GM18505 (cell line): ENCODE measurements at regions not wholly inside any gene's neighbourhood (a gene's known extent, or its start where the extent isn't known, plus 50 kb on each side); places are given as distances from the start of the nearest gene placed in this dataset.

Experiments used
- ATAC-seq: cut with Tn5 transposase; IDR thresholded peaks from one replicate; pipeline ENCODE4 v1.9.1; 2021; ENCODE audit not compliant: unreplicated experiment
- POLR2A ChIP-seq: IDR thresholded peaks from 4 replicates; pipeline ENCODE4 v1.6.1; 2011; ENCODE audit warnings: borderline replicate concordance; ENCODE audit not compliant: insufficient read depth, insufficient read length; ENCODE audit errors: extremely low read depth

GRCh38 chr2:175755656-175756386, 246.2 kb downstream of the LNPK start:
- ATAC-seq = no peak
- TF ChIP-seq POLR2A = no peak

- no peak for TF ChIP-seq POLR2A
These were observed 246.9 kb downstream of the LNPK start for GRCh38 chr2:175755169-175755568.

DNA sequence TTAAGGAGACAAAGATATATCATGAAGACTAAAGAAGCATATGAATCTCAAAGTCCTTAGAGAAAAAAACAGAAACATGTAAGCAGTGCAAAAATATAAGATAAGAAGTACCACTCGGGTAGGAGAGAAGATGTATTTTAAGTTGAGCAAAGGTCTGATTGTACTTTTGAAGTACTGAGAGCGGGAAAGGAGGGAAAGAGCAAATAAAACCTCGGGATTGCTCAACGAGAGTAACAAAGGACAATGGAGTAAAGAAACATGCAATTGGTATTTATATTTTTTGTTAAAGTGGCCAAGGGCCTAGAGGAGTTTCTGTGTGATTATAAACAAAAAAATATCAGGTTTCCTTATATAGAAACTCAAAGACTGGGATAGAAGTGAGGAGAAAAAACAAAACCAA, 251.9 kb downstream of the LNPK start:
- no peak for TF ChIP-seq POLR2A

More at GRCh38 chr2:175755169-175755568, 246.9 kb downstream of the LNPK start:
- ATAC-seq = no peak

DNA sequence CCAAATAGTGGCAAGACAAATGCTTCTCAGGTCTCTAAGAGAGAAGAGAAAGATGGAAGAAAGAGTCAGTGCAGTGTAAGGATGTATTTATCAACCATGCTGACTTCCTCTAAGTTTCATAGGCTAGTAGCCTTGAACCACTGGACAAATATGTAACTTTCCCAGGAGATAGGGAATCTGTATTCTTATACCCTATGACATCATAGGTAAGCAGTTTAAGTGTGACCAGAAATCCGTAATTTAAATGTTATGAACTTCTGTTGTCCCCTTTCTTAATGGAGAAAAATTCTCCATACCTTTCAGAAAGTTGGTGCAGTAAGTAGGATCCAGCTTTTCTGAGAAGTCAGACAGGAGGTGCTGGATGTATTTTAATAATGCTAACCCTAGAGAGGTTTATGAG, 256.2 kb downstream of the LNPK start:
- no peak for ATAC-seq
- TF ChIP-seq POLR2A = no peak

More for the DNA sequence above, 251.9 kb downstream of the LNPK start:
- no peak for ATAC-seq

DNA sequence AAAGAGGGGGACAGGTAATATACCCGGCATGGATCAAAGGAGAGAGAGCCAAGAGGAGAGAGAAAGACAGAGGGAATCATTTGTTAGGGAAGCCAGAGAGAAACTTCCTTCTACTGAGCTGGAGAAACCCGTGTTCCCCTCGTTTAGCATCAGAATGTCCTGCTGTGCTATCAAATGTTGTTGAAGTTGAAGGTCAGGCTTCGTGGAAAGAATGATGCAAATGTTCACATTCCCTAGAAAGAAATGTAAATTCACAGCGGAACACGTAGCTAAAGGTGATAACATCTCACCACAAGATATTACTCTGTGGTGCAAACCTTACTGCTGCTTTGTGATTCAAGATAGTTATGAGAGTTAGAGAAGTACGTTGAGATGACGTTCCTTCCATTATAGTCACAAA, 258.1 kb downstream of the LNPK start:
- TF ChIP-seq POLR2A = no peak
- no peak for ATAC-seq

GRCh38 chr2:175743011-175743410, 259.1 kb downstream of the LNPK start:
- TF ChIP-seq POLR2A = no peak
- no peak for ATAC-seq

DNA sequence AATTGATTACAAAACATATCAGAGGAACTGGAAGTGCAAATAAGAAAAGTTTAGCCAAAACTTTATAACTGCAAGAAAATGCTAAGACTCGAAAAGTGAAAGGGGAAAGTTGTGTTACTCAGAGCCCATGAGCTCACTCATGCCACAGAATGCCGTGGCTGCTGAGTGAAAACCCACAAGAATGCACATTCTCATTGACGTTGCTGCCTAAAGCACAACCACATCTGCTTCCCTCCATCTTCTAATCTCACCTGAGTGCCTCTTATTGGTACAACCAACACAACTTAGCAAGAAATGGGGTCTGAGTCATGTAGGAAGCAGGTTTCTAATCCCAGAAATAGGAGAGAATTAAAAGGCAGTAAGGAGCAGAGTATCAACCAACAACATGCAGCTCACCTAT, 259.7 kb downstream of the LNPK start:
- ATAC-seq = no peak
- no peak for TF ChIP-seq POLR2A

DNA sequence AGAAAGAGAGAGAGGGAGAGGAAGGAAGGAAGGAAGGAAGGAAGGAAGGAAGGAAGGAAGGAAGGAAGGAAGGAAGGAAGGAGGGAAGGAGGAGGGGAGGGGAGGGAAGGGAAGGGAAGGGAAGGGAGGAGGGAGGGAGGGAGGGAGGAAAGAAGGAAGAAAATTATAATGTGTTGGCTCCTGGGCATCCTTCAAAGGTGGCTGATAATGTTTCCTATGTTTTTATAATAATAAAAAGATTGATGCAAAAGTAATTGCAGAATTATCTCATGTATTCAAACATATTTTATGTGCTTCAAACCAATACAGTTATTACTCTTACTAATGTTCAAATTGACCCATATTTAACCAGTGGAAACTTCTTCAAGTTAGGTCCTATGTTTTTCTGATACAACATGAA, 260.9 kb downstream of the LNPK start:
- TF ChIP-seq POLR2A = no peak
- no peak for ATAC-seq

- no peak for ATAC-seq
- no peak for TF ChIP-seq POLR2A
These were observed 264.2 kb downstream of the LNPK start for GRCh38 chr2:175737722-175738361.

- ATAC-seq = no peak
- TF ChIP-seq POLR2A = no peak
These were observed 267.4 kb downstream of the LNPK start for GRCh38 chr2:175734686-175735085.

DNA sequence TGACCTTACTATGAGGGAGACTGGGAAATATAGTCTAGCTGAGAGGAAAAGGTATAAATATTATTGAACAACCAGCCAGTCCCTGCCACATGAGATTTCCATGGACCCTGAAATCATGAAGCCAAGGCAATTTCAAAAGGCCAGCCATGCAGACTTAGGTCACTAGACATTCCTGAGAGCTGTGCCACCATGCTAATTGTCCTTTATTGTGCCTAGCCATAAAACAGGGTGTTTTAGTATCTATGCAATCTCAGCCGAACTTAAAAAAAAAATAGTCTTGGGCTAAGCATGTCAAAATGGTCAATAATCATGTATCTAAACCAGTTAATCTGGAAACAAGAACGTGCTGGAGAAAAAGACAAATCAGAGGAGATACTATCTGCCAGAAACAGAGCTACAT, 269.5 kb downstream of the LNPK start:
- no peak for TF ChIP-seq POLR2A
- ATAC-seq = no peak

DNA sequence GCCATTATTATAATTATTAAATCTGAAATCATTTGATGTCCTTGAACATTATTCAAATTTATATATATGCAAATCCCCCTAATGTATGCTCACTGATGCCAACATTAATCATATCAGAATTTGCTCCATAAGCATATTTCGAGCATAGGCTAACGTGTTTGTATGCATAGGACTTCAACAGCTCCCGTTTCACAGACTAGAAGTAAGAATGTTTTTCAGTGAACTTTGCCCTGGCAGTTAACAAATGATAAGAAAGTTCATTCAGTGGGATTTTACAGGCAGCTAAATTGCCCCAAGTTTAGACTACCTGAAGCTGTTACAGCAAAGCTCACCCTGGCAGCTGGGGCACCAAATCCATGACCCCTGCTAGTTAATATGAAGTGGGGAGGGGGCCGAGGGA, 272.0 kb downstream of the LNPK start:
- ATAC-seq = no peak
- no peak for TF ChIP-seq POLR2A

DNA sequence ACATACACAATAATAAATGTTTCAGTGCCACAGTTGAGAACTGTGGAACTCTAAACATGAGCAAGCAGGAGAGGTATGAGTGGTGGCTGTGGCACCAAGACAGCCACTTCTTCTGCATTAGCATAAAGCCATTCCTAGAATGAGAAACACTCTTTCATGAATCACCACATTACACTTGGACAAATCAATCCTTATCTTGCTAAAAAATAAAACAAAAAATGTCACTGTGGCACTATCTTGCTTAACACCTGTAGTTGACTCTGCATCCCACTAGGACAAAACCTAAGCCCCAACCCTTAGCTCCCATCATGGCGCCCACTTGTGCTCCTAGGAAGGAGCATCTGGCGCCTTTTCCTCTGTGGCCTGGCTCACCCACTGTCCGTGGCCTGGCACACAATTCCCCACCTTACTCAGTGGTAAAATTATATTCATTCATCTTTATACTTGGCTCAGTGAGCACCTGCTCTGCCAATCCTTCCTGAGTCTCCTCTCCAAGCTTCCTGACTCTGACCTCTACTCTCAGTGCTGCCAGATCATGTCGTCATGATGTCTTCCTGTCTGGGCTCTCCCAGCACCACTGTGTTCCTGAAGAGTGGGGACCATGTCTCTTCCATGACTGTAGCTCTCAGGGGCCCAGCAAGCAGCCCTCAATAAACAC, 272.9 kb downstream of the LNPK start:
- no peak for ATAC-seq
- TF ChIP-seq POLR2A = no peak

- no peak for ATAC-seq
- no peak for TF ChIP-seq POLR2A
These were observed 274.0 kb downstream of the LNPK start for GRCh38 chr2:175728032-175728431.
